DOHH2 (cell line): ENCODE measurements at regions not wholly inside any gene's neighbourhood (a gene's known extent, or its start where the extent isn't known, plus 50 kb on each side); places are given as distances from the start of the nearest gene placed in this dataset.

Experiments used
- EZH2phosphoT487 ChIP-seq: fragments of 200-600 bp; sonication (generic); IDR thresholded peaks from 2 replicates; pipeline ENCODE4 v1.6.1; 2017; ENCODE audit warnings: borderline replicate concordance, mild to moderate bottlenecking, antibody characterized with exemption, low read length, moderate library complexity, mixed read lengths
- TF ChIP-seq, protein P1 (sequence below): fragments of 200-600 bp; sonication (generic); IDR thresholded peaks from one replicate; pipeline ENCODE4 v1.5.1; 2014; ENCODE audit warnings: antibody characterized with exemption, mild to moderate bottlenecking, low read depth, low read length; ENCODE audit not compliant: poor library complexity, severe bottlenecking

- TF ChIP-seq, protein P1, sequence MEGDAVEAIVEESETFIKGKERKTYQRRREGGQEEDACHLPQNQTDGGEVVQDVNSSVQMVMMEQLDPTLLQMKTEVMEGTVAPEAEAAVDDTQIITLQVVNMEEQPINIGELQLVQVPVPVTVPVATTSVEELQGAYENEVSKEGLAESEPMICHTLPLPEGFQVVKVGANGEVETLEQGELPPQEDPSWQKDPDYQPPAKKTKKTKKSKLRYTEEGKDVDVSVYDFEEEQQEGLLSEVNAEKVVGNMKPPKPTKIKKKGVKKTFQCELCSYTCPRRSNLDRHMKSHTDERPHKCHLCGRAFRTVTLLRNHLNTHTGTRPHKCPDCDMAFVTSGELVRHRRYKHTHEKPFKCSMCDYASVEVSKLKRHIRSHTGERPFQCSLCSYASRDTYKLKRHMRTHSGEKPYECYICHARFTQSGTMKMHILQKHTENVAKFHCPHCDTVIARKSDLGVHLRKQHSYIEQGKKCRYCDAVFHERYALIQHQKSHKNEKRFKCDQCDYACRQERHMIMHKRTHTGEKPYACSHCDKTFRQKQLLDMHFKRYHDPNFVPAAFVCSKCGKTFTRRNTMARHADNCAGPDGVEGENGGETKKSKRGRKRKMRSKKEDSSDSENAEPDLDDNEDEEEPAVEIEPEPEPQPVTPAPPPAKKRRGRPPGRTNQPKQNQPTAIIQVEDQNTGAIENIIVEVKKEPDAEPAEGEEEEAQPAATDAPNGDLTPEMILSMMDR, result no peak
- TF ChIP-seq EZH2phosphoT487, result no peak
These were observed 92.6 kb downstream of the ZNF281 start for GRCh38 chr1:200317236-200317635.
